ENCODE measurements at regions not wholly inside any gene's neighbourhood (a gene's known extent, or its start where the extent isn't known, plus 50 kb on each side); places are given as distances from the start of the nearest gene placed in this dataset.

DNA sequence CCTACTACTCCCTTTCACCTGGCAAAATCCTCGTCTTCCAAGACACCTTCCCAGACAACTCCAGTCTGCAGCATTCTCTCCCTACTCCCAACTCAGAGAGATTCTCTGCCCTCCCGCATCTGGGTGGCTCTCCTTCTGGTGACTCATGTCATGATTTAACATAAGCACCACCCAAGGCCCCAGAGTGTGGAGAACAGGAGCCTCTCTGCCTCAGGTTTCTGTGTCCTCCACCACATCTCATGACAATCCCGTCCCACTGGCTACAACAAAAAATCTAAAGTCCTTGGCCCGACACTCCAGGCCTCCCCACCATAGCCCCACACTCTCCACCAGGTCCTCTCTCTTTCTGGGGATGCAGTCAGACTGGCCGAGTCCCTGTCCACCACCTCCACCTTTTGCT is 197.1 kb downstream of the BCL11A start:
- H3K36me3 ChIP-seq (ENCODE audit: insufficient read depth, low read length), result no peaks in the 10 kb centered on the region

DNA sequence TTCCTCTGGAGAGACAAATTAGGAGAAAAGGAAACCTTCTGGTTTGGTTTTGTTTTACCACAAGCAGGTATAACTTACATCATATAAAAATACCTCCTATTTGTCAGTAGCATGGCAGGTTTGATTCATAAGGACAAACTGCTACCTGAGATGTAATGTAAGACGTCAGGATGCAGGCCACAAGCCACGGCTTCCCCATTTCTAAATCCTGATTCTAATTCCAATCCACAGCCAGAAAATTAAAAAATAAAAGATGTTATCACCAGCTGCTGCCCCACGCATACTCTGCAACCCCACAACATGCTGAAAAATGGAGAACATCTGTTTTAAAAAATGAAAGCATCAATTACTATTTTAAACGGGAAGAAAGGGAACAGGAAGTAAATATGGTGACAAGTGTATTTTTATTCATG is 197.6 kb downstream of the BCL11A start:
- Histone ChIP-seq H3F3A (ENCODE audit: insufficient read depth, low read length, poor library complexity, severe bottlenecking) (no peaks in the 10 kb centered on the region), H4K20me1 (ENCODE audit: insufficient read depth) (no peaks in the 10 kb centered on the region), H3K4me3 (ENCODE audit: low read length) (no peak overlapping the region), H2AFZ (ENCODE audit: low read depth, low read length) (no peak overlapping the region), H3K79me2 (replicated peaks; ENCODE audit: insufficient read depth, low read length) (no peaks in the 10 kb centered on the region), H3K36me3 (ENCODE audit: insufficient read depth, low read length) (no peaks in the 10 kb centered on the region), H3K27ac (ENCODE audit: low read length) (no peak overlapping the region), H3K27me3 (ENCODE audit: insufficient read depth, low read depth, low read length) (no peaks in the 10 kb centered on the region), H3K9me2 (ENCODE audit: insufficient read depth, low read length) (no peaks in the 10 kb centered on the region), H3K4me2 (ENCODE audit: low read length) (no peak overlapping the region), H3K9ac (ENCODE audit: low read length) (no peak overlapping the region), H3K9me3 (ENCODE audit: low read length) (no peaks in the 10 kb centered on the region)
- TF ChIP-seq EP300 (conservative IDR thresholded peaks at IDR 0.05; ENCODE audit: poor library complexity, severe bottlenecking) (no peak), MXI1 (conservative IDR thresholded peaks at IDR 0.05; ENCODE audit: poor library complexity, severe bottlenecking) (no peak), SMC3 (conservative IDR thresholded peaks at IDR 0.05; ENCODE audit: poor library complexity) (no peak), RAD21 (conservative IDR thresholded peaks at IDR 0.05) (no peak), POLR2AphosphoS5 (IDR thresholded peaks at IDR 0.05) (no peak), TAF1 (IDR thresholded peaks at IDR 0.05; ENCODE audit: low read depth) (no peak), EZH2 (IDR thresholded peaks at IDR 0.05; ENCODE audit: borderline replicate concordance, insufficient read depth, low read length, poor library complexity, severe bottlenecking) (no peak)
- TF ChIP-seq, protein P1, sequence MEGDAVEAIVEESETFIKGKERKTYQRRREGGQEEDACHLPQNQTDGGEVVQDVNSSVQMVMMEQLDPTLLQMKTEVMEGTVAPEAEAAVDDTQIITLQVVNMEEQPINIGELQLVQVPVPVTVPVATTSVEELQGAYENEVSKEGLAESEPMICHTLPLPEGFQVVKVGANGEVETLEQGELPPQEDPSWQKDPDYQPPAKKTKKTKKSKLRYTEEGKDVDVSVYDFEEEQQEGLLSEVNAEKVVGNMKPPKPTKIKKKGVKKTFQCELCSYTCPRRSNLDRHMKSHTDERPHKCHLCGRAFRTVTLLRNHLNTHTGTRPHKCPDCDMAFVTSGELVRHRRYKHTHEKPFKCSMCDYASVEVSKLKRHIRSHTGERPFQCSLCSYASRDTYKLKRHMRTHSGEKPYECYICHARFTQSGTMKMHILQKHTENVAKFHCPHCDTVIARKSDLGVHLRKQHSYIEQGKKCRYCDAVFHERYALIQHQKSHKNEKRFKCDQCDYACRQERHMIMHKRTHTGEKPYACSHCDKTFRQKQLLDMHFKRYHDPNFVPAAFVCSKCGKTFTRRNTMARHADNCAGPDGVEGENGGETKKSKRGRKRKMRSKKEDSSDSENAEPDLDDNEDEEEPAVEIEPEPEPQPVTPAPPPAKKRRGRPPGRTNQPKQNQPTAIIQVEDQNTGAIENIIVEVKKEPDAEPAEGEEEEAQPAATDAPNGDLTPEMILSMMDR (IDR thresholded peaks at IDR 0.05; ENCODE audit: poor library complexity, severe bottlenecking), result no peak
- TF ChIP-seq, protein P2, sequence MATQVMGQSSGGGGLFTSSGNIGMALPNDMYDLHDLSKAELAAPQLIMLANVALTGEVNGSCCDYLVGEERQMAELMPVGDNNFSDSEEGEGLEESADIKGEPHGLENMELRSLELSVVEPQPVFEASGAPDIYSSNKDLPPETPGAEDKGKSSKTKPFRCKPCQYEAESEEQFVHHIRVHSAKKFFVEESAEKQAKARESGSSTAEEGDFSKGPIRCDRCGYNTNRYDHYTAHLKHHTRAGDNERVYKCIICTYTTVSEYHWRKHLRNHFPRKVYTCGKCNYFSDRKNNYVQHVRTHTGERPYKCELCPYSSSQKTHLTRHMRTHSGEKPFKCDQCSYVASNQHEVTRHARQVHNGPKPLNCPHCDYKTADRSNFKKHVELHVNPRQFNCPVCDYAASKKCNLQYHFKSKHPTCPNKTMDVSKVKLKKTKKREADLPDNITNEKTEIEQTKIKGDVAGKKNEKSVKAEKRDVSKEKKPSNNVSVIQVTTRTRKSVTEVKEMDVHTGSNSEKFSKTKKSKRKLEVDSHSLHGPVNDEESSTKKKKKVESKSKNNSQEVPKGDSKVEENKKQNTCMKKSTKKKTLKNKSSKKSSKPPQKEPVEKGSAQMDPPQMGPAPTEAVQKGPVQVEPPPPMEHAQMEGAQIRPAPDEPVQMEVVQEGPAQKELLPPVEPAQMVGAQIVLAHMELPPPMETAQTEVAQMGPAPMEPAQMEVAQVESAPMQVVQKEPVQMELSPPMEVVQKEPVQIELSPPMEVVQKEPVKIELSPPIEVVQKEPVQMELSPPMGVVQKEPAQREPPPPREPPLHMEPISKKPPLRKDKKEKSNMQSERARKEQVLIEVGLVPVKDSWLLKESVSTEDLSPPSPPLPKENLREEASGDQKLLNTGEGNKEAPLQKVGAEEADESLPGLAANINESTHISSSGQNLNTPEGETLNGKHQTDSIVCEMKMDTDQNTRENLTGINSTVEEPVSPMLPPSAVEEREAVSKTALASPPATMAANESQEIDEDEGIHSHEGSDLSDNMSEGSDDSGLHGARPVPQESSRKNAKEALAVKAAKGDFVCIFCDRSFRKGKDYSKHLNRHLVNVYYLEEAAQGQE (IDR thresholded peaks at IDR 0.05; ENCODE audit: borderline replicate concordance), result no peak

More for the DNA sequence above, 197.1 kb downstream of the BCL11A start:
- Histone ChIP-seq H3K9me2 (ENCODE audit: insufficient read depth, low read length) (no peaks in the 10 kb centered on the region), H3K9ac (ENCODE audit: low read length) (no peak overlapping the region), H3K27ac (ENCODE audit: low read length) (no peak overlapping the region), H3K79me2 (replicated peaks; ENCODE audit: insufficient read depth, low read length) (no peaks in the 10 kb centered on the region), H3F3A (ENCODE audit: insufficient read depth, low read length, poor library complexity, severe bottlenecking) (no peaks in the 10 kb centered on the region), H2AFZ (ENCODE audit: low read depth, low read length) (no peak overlapping the region), H3K4me3 (ENCODE audit: low read length) (no peak overlapping the region), H3K27me3 (ENCODE audit: insufficient read depth, low read depth, low read length) (no peaks in the 10 kb centered on the region), H4K20me1 (ENCODE audit: insufficient read depth) (no peaks in the 10 kb centered on the region), H3K4me2 (ENCODE audit: low read length) (no peak overlapping the region), H3K9me3 (ENCODE audit: low read length) (no peaks in the 10 kb centered on the region)
- no peak for TF ChIP-seq SMC3 (conservative IDR thresholded peaks at IDR 0.05; ENCODE audit: poor library complexity)
- TF ChIP-seq POLR2AphosphoS5 (IDR thresholded peaks at IDR 0.05), result no peak
- TF ChIP-seq EP300 (conservative IDR thresholded peaks at IDR 0.05; ENCODE audit: poor library complexity, severe bottlenecking), result no peak
- no peak for TF ChIP-seq RAD21 (conservative IDR thresholded peaks at IDR 0.05)
- no peak for TF ChIP-seq EZH2 (IDR thresholded peaks at IDR 0.05; ENCODE audit: borderline replicate concordance, insufficient read depth, low read length, poor library complexity, severe bottlenecking)
